NCI-H345 (cell line): ENCODE measurements at regions not wholly inside any gene's neighbourhood (a gene's known extent, or its start where the extent isn't known, plus 50 kb on each side); places are given as distances from the start of the nearest gene placed in this dataset.
"Not testable (repeated sequence)": the region's sequence is repeated elsewhere in the genome, so short reads cannot be mapped to it uniquely, and the experiment has no call there.

Source experiments
- DNase-seq: peaks from one replicate; lab custom pipeline; 2025; lab: John Stamatoyannopoulos, UW

DNA sequence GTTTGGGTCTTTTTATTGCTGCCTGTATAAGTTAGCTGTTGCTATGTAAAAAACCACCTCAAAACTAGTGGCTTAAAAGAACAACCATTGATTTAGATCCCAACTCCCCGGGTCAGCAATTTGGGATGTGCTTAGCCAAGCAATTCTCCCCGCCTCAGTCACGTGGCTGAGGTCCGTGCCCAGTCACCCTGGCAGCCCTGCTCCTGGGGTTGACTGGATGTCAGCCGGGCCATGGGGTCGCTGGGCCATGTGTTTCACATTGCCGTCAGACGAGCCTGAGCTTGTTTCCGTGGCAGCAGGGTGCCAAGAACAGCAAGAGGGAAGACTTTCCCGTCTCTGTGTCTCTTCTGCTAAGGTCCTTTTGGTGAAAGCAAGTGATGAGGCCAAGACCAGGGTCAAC, 345.7 kb upstream of the FAT1 start:
- DNase-seq, result no peak

DNA sequence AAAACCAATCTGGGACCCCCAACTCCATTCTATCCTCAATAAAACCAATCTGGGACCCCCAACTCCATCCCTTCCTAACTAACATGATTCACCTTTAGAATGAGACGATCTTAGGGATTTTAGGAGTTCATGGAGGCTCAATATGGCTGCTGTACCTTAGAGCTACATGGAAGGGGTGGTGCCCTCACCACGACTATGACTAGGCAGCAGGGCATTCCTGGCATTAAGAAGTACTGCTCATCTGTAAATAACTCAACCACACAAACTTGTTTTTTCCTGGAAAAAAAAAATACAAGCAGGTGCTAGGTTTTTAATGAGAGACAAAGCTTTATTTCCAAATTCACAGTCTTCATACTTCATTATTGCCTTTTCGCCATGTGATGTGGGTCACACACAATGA, 346.5 kb upstream of the FAT1 start:
- no peak for DNase-seq

DNA sequence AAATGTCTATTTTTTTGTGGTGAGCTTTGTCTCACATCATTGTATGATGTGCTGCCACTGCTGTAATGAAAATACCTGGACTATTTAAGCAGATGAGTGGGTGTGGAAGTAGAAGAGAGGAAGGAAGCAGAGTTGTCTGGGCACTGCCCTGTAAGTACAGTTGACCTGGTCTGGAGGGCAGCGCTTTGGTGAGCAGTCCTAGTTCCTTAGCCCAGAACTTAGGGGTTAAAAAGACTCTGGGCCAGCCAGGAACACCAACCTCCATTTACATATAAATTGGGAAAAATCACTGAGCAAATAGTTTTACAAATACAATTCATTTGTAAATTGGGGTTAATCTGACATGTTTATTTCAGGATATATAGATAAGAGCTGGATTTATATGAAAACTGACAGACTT, 347.1 kb upstream of the FAT1 start:
- no peak for DNase-seq

DNA sequence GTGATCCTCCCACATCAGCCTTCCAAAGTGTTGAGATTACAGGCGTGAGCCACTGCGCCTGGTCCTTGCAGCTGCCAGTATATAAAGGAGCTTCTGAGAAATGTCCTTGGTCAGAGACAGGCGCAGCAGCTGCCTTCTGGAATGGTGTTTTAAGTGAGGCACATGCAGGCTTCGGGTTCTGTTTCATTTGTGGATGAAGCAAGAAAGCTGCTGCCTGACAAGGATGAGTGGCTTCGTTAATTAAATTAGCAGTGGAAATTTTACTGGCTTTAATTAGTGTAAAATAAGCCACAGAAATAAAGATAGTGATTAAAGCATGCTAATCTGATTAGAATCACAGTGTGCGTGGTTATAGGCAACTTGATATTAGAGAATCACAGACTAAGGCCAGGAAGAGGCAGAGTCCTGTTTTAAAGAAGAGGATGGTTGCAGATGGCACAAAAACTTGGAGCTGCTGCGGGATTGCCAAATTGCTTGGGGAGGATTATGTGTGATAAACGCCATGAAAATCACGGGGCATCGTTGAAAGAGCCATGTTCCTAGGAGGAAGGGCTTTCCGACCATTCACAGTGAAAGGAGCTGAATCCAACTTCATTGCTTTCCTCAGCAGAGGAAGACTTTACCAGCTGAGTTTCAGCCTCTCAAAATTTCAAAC, 348.4 kb upstream of the FAT1 start:
- no peak for DNase-seq

DNA sequence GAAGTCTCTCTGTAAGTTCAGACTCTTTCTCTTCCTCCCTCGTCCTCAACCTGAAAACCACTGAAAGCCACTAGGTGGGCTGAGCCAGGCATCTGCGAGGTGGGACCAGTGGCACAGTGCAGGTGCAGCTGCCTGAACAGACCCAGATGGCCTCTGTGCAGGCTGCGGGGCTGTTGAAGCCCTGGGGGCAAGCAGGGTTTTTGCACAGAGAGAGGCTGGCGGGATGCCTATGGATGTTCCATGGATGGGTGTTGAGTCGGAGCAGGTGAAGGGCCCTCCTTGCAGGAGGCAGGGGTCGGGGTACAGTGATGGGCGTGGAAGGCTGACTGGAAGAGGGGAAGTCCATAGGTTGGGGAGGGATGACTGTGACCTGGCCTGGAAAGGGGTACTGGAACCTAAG, 350.2 kb upstream of the FAT1 start:
- DNase-seq, result no peak

GRCh38 chr4:187075514-187075913, 351.9 kb upstream of the FAT1 start:
- no peak for DNase-seq

DNA sequence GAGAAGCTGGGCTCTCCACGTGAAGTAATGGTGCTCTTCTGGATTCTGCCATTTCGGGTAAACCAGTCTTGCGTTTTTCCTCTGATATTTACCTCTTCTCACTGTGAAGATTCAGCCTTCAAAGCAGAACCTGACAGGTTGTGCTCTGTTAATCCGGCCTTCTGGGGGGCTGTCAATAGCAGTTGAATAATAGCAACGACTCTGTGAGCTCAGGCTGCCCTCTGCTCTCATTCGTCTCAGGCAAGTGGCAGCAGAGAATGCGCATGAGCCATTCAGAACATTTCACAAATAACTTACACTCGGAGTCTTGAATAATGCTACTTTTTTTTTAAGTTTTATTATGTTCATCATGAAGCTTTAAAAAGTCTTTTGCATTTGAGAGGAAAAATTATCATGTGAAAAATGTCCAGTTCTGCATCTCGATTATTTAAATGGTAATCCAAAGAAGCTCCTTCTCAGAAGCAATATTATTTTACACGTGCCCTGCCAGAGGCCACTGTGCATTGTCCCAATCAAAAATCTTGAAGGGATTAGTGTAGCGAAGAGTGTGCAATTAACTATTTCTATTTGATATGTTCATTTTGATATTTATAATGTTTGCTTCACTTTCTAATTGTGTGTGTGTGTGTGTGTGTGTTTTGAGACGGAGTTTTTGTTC, 354.2 kb upstream of the FAT1 start:
- DNase-seq, result no peak

DNA sequence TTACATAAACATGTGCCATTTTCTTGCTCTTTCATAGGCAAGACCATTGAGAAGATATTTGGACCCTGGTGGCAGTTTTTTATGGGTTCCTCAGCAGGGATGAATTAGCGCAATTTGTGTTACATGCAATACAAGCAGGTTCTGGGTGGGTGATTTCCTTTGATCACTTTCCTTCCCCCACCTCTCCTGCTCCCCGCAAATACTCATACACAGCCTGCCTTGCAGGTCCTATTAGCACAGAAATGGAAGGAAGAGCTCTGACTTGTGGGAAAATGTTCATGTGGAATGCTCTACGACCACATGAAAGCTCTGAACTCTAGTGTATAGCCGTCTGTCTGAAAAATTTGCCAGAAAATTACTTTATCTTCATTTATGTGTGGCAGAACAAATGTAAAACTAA, 361.0 kb upstream of the FAT1 start:
- DNase-seq, result no peak

DNA sequence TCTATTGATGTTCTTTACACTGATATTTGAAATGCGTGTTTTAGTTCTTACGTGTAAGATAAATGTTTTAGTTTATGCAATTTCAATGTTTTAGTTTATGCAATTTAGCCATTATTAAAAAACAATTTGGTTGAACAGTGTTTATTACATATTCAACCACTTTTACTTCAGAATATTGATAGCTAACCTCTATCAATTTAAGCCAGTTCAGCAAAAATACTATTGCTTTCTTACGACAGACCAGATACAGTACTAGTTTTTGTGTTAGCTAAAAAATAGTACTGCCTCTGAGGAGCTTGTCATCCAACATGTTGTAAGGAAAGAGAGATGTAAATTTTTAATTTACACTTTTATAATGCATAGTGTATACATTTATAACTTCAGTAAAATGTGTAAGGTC, 361.7 kb upstream of the FAT1 start:
- no peak for DNase-seq

DNA sequence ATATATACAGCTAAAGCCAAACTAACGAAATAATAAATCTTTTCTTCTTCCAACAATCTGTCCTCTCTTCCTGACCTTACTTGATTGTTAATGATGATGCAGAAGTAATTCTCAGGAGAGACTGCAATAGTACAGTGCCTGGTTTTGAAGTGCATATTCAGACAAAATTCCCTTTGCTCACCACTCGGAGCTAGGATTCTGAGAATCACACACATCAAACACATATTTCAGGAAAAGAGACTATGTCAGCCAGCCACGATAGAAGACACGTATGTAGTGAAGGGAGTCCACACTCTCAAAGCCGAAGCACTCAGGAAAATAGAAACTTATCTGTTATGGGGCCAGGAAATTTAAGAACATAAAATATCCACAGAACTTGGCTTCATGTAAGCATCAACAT, 362.5 kb upstream of the FAT1 start:
- DNase-seq, result no peak

- DNase-seq, result no peak
Measured at GRCh38 chr4:187088070-187088799, 364.6 kb upstream of the FAT1 start.

GRCh38 chr4:187090401-187090800, 366.7 kb upstream of the FAT1 start:
- no peak for DNase-seq

DNA sequence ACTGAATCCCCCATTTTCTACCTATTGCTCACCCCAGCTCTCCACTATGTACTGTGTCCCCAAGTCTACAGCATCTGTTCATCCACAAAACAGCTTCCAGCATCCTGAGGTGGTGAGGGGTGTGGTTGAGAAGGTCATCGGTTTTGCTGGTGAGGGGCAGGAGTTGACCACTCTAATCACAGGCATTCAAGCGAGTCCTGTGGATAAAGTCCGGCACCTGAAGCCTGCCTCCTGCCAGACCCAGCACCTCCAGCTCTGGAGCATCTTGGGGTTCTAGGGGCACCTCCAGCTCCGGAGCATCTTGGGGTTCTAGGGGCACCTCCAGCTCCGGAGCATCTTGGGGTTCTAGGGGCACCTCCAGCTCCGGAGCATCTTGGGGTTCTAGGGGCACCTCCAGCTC, 367.2 kb upstream of the FAT1 start:
- not testable (repeated sequence) for DNase-seq

GRCh38 chr4:187094144-187094543, 370.5 kb upstream of the FAT1 start:
- DNase-seq, result no peak

GRCh38 chr4:187098429-187098828, 374.8 kb upstream of the FAT1 start:
- DNase-seq, result no peak

DNA sequence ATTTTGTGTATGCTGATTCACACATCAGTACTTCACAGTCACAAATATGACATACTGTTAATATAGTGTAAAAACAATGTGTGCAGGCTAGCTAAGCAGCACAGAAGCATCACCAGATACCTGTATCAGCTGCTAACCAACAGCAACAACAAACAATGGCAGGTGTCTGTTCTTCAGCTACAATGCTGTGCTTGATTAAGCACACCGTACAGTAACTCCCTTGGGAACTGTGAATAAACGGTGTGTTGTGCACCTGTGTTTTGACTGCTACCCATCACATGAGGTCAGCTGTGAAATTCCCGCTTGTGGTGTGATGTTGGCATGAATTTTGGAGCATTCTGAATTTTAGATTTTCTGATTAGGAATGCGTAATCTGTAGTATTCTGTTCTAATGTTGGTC, 379.7 kb upstream of the FAT1 start:
- peak; percentile 74 for DNase-seq

DNA sequence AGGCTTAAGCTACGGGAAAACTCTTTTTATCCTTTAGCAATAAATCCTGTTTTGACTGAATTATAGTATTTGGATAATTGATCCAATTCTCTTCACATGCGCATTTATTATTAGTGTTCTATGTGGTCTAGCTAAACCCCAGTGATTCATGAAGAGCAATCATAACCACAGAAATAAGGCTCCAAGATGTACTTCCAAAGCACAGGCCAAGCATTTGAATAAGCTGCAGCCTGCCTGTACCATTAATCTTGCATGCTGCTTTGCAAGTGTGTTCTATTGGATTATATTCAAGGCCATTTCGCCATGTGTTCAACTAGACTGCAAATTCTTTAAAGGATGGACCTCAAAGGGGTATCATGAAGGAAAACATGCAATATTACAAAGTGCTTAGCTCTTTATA, 385.2 kb upstream of the FAT1 start:
- no peak for DNase-seq

DNA sequence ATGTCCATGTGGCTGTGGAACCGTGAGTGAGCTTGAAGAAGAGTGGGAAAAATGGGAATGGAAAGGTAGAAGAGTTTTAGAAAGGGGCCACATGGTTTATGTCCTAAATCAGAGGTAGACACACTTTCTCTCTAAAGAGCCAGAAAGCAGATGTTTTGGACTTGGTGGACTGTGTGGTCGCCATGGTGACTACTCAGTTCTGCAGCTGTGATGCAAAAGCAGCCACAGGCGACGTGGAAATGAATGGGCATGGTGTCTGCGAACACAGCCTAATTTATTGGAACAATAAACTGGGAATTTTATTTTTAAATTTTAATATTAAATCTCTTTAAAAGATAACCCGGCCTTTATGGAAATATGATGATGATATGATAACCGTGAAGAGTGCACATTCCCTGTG, 386.0 kb upstream of the FAT1 start:
- DNase-seq, result no peak

- DNase-seq, result no peak
Measured at GRCh38 chr4:187118166-187118565, 394.5 kb upstream of the FAT1 start.

DNA sequence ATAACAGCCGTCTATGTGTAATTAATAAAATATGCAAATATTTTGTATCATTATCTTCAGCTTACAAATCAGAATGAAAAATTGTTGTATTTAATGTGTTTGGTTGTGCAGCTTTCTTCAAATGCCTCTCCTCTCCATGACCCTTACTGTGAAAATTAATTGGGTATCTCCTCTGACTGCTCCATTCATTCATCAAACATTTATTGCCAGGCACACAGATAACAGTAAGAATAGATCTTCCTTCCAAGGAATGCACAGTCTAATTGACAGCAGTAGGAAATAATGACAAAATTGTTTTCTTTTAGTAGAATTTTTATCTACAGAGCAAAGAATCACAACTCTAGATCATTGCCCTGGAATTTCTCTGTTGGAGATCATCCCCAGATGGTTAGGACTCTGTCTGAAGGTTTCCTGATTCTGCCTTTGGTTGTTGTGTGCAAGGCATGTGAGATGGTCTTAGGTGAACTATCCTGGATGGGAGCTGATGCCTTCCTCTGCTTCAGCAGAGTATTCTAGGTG, 395.0 kb upstream of the FAT1 start:
- DNase-seq, result no peak

DNA sequence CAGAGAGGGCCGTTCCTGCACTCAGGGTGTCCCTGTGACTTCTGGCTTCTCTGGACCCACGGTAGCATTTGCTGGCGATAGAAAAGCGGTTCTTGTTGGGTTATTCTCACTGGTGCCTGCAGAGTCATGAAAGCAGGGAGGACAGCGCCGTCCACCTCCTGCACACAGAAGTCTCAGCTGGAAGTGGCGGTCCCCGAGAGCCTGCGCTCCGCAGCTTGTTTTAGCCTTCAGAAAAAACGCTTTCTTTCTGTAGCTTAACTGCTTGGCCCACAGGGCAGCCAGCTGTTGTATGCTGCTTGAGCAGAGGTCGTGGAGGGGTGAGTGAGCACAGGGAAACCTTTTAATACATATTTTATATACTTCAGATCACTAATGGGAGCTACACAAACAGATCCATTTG, 400.7 kb upstream of the FAT1 start:
- no peak for DNase-seq

- no peak for DNase-seq
Measured at GRCh38 chr4:187125062-187125461, 401.4 kb upstream of the FAT1 start.

DNA sequence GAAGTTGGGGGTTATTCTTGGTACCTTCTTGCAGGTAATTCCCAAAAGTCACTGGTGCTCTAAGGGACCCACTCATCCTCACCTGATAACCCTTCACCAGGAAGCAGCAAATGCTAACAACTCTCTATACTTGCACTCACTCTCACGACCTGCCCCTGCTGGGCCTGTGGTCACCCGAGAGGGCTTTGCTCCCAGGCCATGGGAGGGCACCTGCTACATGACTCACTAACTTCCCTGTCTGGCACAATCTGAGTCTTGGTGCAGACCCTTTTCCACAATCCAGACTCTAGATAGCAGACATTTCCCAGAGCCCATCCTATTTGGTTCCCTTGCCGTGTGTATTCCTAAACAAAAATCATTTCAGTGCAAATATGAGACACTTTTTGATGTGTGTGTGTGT, 403.8 kb upstream of the FAT1 start:
- DNase-seq, result no peak
